Fibroblast of skin of right biceps (primary cell): ENCODE measurements at regions not wholly inside any gene's neighbourhood (a gene's known extent, or its start where the extent isn't known, plus 50 kb on each side); places are given as distances from the start of the nearest gene placed in this dataset.
"Not testable (repeated sequence)": the region's sequence is repeated elsewhere in the genome, so short reads cannot be mapped to it uniquely, and the experiment has no call there.

Experiments
- DNase-seq: peaks from one replicate; pipeline ENCODE4 v3.0.0-alpha.2; 2013

- DNase-seq, result no peak
Observed at GRCh38 chr18:34942276-34942675, 98.9 kb upstream of the MAPRE2 start.

- no peak for DNase-seq
Observed at GRCh38 chr18:34942975-34943374, 98.2 kb upstream of the MAPRE2 start.

GRCh38 chr18:34943587-34943986, 97.6 kb upstream of the MAPRE2 start:
- DNase-seq, result no peak

- DNase-seq, result peak; percentile 40
Observed at GRCh38 chr18:34947711-34948125, 93.5 kb upstream of the MAPRE2 start.

GRCh38 chr18:34951625-34952379, 89.4 kb upstream of the MAPRE2 start:
- DNase-seq, result no peak

GRCh38 chr18:34953212-34953611, 88.0 kb upstream of the MAPRE2 start:
- DNase-seq, result no peak

- not testable (repeated sequence) for DNase-seq
Observed at GRCh38 chr18:34955494-34955893, 85.7 kb upstream of the MAPRE2 start.

GRCh38 chr18:34956663-34957062, 84.5 kb upstream of the MAPRE2 start:
- peak; percentile 10 for DNase-seq

- DNase-seq, result peak; percentile 55
Observed at GRCh38 chr18:34957119-34957863, 83.9 kb upstream of the MAPRE2 start.

- no peak for DNase-seq
Observed at GRCh38 chr18:34957864-34958259, 83.4 kb upstream of the MAPRE2 start.

GRCh38 chr18:34959211-34959829, 81.9 kb upstream of the MAPRE2 start:
- DNase-seq, result no peak

GRCh38 chr18:34959989-34960388, 81.2 kb upstream of the MAPRE2 start:
- no peak for DNase-seq

- DNase-seq, result no peak
Observed at GRCh38 chr18:34965108-34965507, 76.1 kb upstream of the MAPRE2 start.

- no peak for DNase-seq
Observed at GRCh38 chr18:34965566-34965965, 75.6 kb upstream of the MAPRE2 start.

GRCh38 chr18:34970106-34970505, 71.1 kb upstream of the MAPRE2 start:
- peak; percentile 36 for DNase-seq

GRCh38 chr18:34971313-34971712, 69.9 kb upstream of the MAPRE2 start:
- DNase-seq, result peak; percentile 39

- no peak for DNase-seq
Observed at GRCh38 chr18:34972765-34973414, 68.3 kb upstream of the MAPRE2 start.

- DNase-seq, result no peak
Observed at GRCh38 chr18:34976123-34976522, 65.1 kb upstream of the MAPRE2 start.

- no peak for DNase-seq
Observed at GRCh38 chr18:34976534-34976898, 64.7 kb upstream of the MAPRE2 start.

- peak; percentile 21 for DNase-seq
Observed at GRCh38 chr18:34976899-34977837, 64.0 kb upstream of the MAPRE2 start.

GRCh38 chr18:34977838-34978532, 63.2 kb upstream of the MAPRE2 start:
- peak; percentile 18 for DNase-seq

GRCh38 chr18:34978533-34978893, 62.7 kb upstream of the MAPRE2 start:
- no peak for DNase-seq
